RWPE2 (cell line): ENCODE measurements at regions not wholly inside any gene's neighbourhood (a gene's known extent, or its start where the extent isn't known, plus 50 kb on each side); places are given as distances from the start of the nearest gene placed in this dataset.

ENCODE experiments used
- ATAC-seq: fragments of 200-7000 bp; cut with Tn5 transposase; 3 replicates; pipeline ENCODE4 v1.9.1; 2021; ENCODE audit warnings: low read depth
- DNase-seq: peaks from one replicate; pipeline ENCODE4 v3.0.0-alpha.2; 2020; ENCODE audit warnings: low spot score
- H3K27ac ChIP-seq: fragments of 450-650 bp; 2 replicates; pipeline ENCODE4 v1.5.1; 2017; ENCODE audit warnings: mild to moderate bottlenecking; ENCODE audit not compliant: poor library complexity, severe bottlenecking
- H3K27me3 ChIP-seq: fragments of 250-450 bp; sonication (Bioruptor Pico); 2 replicates; pipeline ENCODE4 v1.5.1; 2021; ENCODE audit warnings: mild to moderate bottlenecking, moderate library complexity; ENCODE audit not compliant: insufficient read depth, poor library complexity, severe bottlenecking
- H3K36me3 ChIP-seq: fragments of 250-450 bp; sonication (Bioruptor Pico); 2 replicates; pipeline ENCODE4 v1.5.1; 2020; ENCODE audit warnings: low read depth, mild to moderate bottlenecking, moderate library complexity
- H3K4me1 ChIP-seq: fragments of 250-450 bp; sonication (Bioruptor Pico); 2 replicates; pipeline ENCODE4 v1.5.1; 2021; ENCODE audit warnings: mild to moderate bottlenecking, moderate library complexity; ENCODE audit not compliant: insufficient read depth, poor library complexity, severe bottlenecking
- H3K4me3 ChIP-seq: fragments of 250-450 bp; sonication (Bioruptor Pico); 2 replicates; pipeline ENCODE4 v1.5.1; 2021; ENCODE audit warnings: mild to moderate bottlenecking, moderate library complexity; ENCODE audit not compliant: severe bottlenecking
- H3K9me3 ChIP-seq: fragments of 250-450 bp; sonication (Bioruptor Pico); 2 replicates; pipeline ENCODE4 v1.5.1; 2021; ENCODE audit warnings: mild to moderate bottlenecking, moderate library complexity; ENCODE audit not compliant: severe bottlenecking
- CTCF ChIP-seq: fragments of 450-650 bp; IDR thresholded peaks from one replicate; pipeline ENCODE4 v1.5.1; 2017; ENCODE audit warnings: mild to moderate bottlenecking, moderate library complexity; ENCODE audit not compliant: poor library complexity, severe bottlenecking

DNA sequence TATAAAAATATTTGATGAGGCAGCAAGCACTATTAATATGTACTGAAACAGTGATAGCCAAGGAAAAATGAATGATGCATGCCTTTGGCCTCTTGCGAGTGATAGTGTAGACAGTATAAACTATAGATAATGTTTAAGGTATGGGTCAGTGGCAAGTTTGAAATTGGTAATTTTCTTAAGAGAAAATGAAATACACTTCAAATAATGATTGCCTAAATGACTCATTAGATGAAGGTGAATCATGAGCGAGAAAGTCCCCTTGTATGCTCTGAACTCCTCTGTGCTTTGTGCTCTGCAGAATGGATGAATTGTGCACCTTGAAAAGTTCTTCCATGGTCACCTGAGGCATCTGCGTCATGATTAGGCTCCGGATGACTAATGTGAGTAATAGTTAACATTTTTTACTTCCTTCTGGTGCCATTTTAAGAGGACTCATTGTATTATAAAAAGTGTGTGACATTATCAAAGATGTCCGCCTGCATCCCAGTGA lies 84.9 kb upstream of the RTL1 start:
- TF ChIP-seq CTCF, result no peak
- Histone ChIP-seq H3K9me3 (no peaks in the 10 kb centered on the region), H3K27ac (peak overlapping the region; percentile 98), H3K27me3 (no peaks in the 10 kb centered on the region), H3K4me3 (no peak overlapping the region), H3K36me3 (peaks cover 24% of the 10 kb centered on the region), H3K4me1 (peaks cover 63% of the 10 kb centered on the region)
- DNase-seq (peak; percentile 72), ATAC-seq (peak; percentile 92)

GRCh38 chr14:100988956-100989355 lies 85.4 kb upstream of the RTL1 start:
- TF ChIP-seq CTCF, result no peak
- ATAC-seq, result no peak
- Histone ChIP-seq H3K4me3 (no peak overlapping the region), H3K9me3 (no peaks in the 10 kb centered on the region), H3K36me3 (peaks cover 24% of the 10 kb centered on the region), H3K27me3 (no peaks in the 10 kb centered on the region), H3K4me1 (peaks cover 63% of the 10 kb centered on the region), H3K27ac (peak overlapping the region; percentile 98)
- no peak for DNase-seq

DNA sequence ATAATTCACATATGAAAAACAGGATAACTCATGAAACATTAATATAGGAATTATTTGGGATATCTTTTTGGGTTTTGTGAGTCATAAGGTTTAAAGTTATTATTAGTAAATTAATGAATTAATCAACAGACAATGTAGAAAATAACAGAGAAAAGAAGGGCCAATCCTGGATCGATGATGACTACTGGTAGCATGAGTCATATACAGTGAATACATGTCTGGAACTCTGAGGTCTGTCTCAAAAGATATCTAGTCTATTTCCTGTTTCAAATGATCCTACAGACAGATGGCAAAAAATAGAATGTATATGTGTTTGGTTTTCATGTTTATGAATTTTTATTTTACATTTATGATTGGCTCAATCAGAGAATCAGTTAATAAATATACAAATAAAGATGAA lies 86.4 kb upstream of the RTL1 start:
- DNase-seq, result no peak
- no peak for TF ChIP-seq CTCF
- H3K4me3 ChIP-seq, result no peak overlapping the region
- no peak for ATAC-seq
- H3K9me3 ChIP-seq, result no peaks in the 10 kb centered on the region
- H3K27ac ChIP-seq, result peak overlapping the region; percentile 98
- H3K4me1 ChIP-seq, result peaks cover 60% of the 10 kb centered on the region
- peaks cover 17% of the 10 kb centered on the region for H3K36me3 ChIP-seq
- no peaks in the 10 kb centered on the region for H3K27me3 ChIP-seq

DNA sequence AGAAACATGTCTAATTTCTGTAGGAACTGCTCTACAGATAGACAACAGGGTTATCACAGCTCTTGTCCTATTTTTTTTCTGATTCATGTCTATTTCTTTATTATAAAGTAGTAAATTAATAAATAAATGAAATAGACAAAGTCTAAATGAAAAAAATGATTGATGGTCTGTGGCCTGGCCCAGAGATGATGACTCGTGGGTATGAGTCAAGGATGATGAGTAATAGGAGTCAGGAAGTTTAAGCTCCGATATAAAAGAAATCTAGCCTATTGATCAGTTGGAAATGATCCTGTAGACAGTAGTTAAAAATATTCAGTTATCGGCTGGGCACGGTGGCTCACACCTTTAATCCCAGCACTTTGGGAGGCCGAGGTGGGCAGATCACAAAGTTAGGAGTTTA lies 90.6 kb upstream of the RTL1 start:
- Histone ChIP-seq H3K4me1 (peaks cover 34% of the 10 kb centered on the region), H3K9me3 (no peaks in the 10 kb centered on the region), H3K36me3 (peaks cover 23% of the 10 kb centered on the region), H3K27me3 (no peaks in the 10 kb centered on the region), H3K4me3 (no peak overlapping the region), H3K27ac (peak overlapping the region; percentile 54)
- no peak for DNase-seq
- peak; percentile 85 for ATAC-seq
- no peak for TF ChIP-seq CTCF

- H3K27ac ChIP-seq, result peak overlapping the region; percentile 54
Observed at GRCh38 chr14:100994756-100995330, 91.3 kb upstream of the RTL1 start.

More at GRCh38 chr14:100994756-100995330, 91.3 kb upstream of the RTL1 start:
- ATAC-seq, result no peak
- H3K4me3 ChIP-seq, result no peak overlapping the region
- H3K4me1 ChIP-seq, result peaks cover 27% of the 10 kb centered on the region
- DNase-seq, result no peak
- TF ChIP-seq CTCF, result no peak
- no peaks in the 10 kb centered on the region for H3K9me3 ChIP-seq
- H3K36me3 ChIP-seq, result peaks cover 17% of the 10 kb centered on the region
- H3K27me3 ChIP-seq, result no peaks in the 10 kb centered on the region
